ENCODE measurements at regions not wholly inside any gene's neighbourhood (a gene's known extent, or its start where the extent isn't known, plus 50 kb on each side); places are given as distances from the start of the nearest gene placed in this dataset.

GRCh38 chr6:76214546-76214945, 142.1 kb upstream of the IMPG1 start (continued):
- TF ChIP-seq RAD21 (IDR thresholded peaks at IDR 0.05 in 1 of 2, conservative IDR thresholded peaks at IDR 0.05 in 1 of 2; ENCODE audit: low read depth in 2 of 2, low read length in 2 of 2) (no peak), RBBP5 (IDR thresholded peaks at IDR 0.05; ENCODE audit: borderline replicate concordance, low read depth, low read length) (no peak), POLR2A (IDR thresholded peaks at IDR 0.05; ENCODE audit: control extremely low read depth in 1 of 2, low read depth in 2 of 2, low read length in 2 of 2) (no peak), SP2 (IDR thresholded peaks at IDR 0.05; ENCODE audit: low read length) (no peak)
